Activated T-cell treated with anti-CD3 and anti-CD28 coated beads for 24 hours (primary cell): ENCODE measurements at regions not wholly inside any gene's neighbourhood (a gene's known extent, or its start where the extent isn't known, plus 50 kb on each side); places are given as distances from the start of the nearest gene placed in this dataset.
"Not testable (repeated sequence)": the region's sequence is repeated elsewhere in the genome, so short reads cannot be mapped to it uniquely, and the experiment has no call there.

Source experiments
- DNase-seq: peaks from one replicate; pipeline ENCODE4 v3.0.0-alpha.2; 2020; ENCODE audit warnings: low read depth

DNA sequence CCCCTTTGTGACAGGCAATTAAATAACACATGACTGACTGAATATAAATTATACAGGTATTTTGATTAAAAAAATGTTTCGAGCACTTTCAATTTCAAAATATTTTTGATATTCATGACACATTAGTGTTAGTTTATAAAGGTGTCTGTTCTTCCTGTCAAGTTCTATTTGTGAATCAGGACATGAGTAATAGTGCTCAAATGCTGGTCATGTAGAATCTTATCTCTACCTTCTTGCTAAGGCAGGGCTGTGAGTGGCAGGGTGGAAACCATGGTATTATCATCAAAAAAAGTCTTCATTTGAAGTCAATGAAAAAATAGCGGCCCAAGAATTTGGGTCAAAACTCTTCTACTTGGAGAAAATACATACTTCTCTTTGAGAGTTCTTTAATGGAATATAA, 250.2 kb downstream of the DACT1 start:
- no peak for DNase-seq

DNA sequence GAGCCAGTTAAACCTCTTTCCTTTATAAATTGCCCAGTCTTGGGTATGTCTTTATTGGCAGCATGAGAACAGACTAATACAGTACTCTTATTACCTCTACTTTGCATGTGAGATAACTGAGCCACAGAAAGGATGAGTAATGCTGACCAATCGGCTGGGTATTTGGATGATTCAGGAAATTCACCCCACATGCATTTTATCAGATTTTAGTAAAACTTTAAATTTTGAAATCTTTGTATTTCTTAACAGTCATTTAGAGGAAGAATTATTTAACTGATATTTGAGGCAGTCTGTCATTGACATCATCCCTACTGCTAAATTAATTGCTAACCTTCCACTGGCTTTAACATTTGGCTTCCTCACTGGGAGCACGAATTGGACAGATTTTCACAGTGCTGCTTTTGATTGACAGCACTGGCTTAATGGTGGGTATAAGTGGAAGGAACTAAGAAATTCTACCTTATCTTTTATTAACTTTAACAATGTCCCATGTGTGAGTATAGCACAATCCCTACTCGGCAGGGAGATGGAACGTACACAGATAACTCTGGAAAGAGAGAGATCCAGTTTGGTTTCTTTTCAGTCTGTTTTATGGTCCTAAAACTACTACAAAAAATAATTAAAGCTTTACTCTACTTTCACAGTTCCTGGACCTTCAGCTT, 261.0 kb downstream of the DACT1 start:
- no peak for DNase-seq

DNA sequence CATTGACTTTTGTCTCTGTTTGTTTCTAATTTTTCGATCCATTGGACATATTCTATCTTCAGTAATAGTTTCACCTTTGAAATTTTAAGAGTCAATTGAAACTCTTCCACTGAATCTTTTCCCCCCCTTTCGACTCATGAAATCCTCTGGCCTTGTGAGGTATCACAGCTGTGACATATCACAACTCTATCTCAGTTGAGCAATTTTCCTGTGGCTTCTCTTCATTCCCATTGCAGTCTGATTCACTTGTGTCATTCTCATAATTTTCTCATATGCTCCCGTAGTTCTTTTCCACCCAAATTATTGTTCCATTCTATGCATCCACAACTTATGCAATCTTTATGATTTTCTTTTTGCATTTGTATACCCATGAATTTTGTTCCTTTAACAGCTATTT, 261.6 kb downstream of the DACT1 start:
- no peak for DNase-seq

DNA sequence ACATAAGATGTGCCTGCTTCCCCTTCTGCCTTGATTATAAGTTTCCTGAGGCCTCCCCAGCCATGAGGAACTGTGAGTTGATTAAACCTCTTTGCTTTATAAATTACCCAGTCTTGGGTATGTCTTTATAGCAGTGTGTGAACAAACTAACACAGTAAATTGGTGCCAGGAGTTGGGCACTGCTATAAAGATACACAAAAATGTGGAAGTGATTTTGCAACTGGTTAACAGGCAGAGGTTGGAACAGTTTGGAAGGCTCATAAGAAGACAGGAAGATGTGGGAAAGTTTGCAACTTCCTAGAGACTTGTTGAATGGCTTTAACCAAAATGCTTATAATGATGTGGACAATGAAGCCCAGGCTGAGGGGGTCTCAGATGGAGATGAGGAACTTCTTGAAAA, 264.1 kb downstream of the DACT1 start:
- DNase-seq: no peak

DNA sequence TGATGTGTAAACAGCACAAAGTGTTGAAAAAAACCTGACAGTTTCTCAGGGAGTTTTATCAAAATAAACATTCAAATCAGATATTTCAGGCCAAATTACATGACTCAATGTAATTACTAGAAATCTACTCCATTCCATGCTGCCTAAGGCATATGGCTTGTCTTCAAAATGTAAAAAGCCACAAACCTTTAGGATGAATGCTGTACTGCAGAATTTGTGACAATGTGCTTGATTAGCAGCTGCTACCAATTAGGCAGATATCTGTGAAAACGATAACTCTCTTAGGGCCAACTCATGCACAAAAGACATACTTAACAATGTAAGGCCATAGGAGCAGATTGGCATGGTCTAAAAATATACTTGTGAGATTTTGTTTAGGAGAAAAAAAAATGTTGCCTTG, 267.0 kb downstream of the DACT1 start:
- DNase-seq: no peak

DNA sequence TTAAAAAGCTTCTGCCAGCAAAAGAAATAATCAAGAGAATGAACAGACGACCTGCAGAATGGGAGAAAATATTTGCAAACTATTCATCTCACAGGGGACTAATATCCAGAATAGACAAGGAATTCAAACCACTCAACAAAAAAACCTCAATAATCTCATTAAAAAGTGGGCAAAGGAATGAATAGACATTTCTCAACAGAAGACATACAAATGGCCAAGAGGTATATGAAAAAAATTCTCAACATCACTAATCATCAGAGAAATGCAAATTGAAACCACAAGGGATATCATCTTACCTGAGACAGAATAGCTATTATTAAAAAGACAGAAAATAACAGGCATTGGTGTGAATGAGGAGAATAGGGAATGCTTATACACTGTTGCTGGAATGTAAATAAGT, 270.0 kb downstream of the DACT1 start:
- no peak for DNase-seq

DNA sequence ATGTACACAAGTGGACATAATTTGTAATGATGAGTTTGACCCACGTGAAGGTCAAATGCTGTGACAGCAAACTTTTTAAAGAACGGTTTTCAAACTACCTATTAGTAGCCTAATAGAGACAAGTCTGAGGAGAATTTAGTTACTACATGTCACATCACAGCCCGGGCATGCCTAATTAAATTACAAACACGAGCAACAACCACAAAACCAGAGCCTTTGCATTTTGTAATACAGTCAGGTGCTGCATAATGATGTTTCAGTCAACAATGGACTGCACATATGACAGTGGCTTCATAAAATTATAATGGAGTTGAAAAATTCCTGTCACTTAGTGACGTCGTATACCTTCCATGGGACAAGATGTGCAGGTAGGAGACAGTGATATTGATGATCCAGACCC, 274.5 kb downstream of the DACT1 start:
- DNase-seq: no peak

DNA sequence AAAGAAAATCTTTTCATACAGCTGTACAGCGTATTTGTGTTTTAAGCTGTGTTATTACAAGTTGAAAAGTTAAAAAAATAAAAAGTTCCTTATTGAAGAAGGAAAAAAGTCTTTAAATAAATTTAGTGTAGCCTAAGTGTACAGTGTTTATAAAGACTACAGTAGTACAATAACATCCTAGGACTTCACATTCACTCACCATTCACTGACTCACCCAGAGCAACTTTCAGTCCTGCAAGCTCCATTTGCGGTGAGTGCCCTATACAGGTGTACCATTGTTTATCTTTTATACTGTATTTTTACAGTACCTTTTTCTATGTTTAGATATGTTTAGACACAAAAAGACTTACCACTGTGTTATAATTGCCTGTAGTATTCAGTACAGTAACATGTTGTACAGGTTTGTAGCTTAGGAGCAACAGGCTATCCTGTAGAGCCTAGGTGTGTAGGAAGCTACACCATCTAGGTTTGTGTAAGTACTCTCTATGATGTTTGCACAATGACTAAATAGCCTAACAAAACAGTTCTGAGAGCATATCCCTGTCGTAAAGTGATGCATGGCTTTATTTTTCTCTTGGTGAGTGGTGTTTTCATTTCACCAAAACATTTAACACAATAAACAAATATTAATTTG, 275.2 kb downstream of the DACT1 start:
- no peak for DNase-seq

DNA sequence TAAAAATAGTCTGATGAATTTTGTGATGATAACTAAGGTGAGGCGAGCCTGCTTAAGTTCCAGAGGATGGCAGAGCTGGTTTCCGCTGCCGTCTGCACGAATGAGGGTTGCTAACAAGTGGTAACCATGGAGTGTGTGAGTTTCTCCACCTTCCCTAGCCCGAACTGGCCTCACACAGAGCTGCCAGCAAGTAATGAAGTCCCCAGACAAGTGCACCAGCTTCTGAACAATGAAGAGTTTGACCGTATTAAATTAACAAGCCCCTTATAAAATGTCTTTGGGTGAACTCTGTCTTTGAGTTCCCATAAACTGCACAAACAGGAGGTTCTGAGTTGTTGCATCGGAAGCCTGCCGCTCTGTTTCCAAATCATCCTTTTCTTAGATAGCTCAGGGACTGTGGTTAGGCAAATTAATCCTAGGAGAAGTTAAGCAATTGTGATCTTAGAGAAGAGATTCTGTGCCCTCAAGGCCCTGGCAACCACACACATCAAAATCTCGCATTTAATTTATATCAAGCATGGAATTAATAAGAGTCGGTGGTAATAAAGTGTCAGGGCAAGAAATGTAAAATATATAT, 274.1 kb upstream of the DAAM1 start:
- DNase-seq: no peak

DNA sequence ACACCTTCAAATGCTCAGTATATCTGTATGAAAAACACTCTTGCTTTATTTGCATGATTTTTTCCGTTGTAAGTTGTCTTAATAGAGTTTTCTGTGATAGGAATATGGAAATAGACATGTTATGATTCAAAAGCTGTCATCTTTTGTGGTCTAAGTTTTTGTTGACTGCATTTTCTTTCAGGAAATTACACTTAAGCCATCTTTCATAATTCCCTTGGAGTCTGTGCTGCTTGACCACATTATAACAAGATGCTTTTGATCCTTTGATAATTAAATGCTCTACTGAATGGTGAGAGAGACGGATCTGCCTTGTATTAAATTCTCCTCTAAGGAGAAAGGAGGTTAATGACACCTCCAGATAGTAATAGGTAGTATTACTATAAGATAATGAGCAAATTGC, 272.8 kb upstream of the DAAM1 start:
- no peak for DNase-seq

DNA sequence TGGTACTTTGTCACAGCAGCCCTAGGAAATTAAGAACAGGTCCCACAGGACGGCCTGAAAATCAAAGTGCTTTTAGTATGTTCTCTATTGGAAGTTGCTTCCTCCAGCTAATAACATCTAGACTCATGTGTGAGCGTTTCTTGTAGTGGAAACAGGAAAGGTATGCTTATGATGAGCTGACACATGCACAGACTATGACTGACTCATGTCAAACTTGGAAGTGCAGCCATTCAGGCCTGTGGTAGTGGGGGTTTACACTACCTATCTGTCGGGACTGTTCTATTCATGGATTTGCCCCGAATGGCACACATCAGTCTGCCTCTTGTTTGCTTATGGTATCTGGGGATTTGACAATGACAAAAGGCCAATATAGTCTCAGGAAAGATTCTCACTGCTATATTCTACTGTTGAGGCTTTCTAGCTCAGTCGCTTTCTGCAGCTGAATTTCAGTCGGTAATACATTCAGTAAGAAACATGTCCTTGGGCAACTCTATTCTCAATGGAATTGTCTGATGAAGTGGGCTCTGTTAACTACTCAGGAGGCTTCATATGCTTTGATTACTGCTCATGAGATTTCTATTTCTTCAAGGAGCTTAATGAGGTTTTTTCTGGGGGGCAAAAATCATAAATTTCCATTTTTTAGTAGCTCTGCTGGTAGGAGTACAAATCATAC, 270.3 kb upstream of the DAAM1 start:
- no peak for DNase-seq

DNA sequence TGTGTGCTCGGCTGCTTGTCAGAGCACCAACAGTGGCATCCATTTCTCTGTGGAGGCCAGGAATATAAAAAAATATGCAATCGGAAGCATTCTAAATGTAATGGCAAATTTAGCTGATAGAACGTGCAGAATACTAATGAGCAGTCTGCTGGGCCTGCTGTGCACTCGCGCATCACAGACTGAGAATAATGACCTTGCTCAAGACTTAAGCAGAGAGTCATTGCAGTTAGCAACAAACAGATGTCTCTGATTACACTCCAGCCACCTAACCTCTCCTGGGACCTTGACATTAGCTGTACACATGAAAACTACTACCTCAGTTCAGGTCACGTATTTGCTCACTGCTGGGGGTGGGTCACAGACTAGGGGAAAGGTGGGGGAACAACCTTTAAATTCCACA, 269.2 kb upstream of the DAAM1 start:
- no peak for DNase-seq

DNA sequence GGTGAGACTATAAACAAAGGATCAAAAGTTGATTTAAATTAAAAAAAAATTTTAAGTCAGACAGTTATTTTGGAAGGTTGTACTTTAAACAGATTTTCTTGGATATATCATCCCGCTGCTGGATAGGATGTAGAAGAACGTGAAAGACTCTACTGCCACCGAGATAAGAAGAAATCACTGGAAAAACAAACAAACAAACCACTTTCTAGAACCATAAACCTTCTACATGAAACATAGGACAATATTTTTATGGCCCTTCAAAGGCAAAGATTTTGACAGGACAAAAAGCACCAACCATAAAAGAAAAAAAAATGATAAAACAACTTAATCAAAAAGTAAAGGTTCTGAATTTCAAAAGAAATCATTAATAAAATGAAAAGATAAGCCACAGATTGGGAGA, 268.2 kb upstream of the DAAM1 start:
- no peak for DNase-seq

DNA sequence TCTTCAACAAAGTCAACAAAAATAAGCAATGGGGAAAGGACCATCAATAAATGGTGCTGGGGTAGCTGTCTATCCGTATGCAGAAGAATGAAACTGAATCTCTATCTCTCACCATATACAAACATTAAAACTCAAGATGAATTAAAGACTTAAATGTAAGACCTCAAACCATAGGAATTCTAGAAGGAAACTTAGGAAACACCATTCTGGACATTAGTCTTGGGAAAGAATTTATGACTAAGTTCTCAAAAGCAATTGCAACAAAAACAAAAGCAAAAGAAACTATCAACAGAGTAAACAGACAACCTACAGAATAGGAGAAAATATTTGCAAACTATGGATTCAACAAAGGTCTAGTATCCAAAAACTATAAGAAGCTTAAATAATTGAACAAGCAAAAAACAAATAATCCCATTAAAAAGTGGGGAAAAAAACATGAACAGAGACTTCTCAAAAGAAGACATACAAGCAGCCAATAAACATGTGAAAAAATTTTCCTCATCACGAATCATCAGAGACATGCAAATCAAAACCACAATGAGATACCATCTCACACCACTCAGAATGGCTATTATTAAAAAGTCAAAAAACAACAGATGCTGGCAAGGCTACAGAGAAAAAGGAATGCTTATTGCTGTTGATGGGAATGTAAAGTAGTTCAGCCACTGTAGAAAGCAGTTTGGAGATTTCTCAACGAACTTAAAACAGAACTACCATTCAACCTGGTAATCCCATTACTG, 266.1 kb upstream of the DAAM1 start:
- DNase-seq: not testable (repeated sequence)

DNA sequence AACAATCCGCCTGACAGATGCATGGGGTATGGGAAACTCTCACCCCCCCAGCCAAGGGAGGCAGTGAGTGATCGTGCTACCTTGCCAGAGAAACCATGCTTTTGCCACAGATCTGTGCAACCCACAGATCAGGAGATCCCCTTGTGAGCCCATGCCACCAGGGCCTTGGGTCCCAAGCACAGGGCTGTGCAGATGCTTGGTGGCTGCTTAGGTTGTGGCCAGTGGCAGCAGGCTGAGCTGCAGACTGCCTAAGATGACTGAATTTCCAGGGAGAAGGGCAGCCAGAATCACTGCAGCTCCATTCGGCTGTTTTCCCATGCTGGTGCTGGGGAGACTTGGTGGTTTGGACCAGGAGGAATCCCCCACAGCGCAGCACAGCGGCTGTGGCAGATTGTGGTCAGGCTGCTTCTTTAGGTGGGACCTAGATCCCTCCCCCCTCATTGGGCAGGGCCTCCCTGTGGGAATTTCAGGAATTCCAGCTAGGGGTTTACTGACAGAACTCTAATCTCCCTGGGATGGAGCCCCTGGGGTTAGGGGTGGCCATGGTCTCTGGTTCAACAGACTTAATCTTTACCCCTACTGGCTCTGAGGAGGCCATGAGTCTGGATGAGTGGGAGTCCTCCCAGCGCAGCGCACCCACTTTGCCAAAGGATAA, 264.6 kb upstream of the DAAM1 start:
- DNase-seq: no peak

DNA sequence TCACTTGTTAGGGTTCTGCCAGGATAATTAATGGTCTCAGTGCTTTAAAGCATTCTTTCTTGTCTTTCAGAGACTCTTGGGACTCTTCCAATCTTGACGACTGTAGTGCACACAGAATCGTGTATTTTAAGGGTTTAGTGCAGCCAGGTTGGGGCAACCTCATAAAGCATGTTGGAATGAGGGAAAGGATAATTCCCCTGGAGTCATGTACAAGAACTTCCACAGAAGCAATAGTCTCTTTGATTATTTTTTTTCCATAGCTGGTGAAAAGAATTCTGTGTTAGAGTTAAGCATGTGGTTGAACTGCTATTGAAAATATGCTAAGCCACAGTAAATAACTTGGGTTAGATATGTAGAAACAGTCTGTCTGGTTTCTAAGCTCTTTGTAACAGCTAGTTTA, 246.8 kb upstream of the DAAM1 start:
- no peak for DNase-seq

DNA sequence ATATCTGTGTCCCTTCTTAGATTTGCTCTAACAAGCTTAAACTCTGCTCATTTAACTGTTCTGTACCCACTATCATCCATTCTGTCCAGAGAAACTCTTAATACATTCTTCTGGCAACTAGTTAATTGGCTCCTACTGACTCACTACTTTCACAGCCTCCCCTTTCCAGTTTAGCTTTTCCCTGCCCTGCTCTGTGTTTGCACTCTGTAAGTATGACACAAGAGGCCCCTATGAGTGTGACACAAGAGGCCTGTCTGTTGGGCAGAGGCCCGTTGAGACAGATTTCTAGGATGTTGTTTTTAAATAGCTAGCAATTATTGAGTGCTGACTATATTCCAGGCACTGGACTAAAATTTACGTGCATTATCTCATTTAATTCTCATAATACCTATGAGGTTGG, 246.0 kb upstream of the DAAM1 start:
- DNase-seq: no peak

DNA sequence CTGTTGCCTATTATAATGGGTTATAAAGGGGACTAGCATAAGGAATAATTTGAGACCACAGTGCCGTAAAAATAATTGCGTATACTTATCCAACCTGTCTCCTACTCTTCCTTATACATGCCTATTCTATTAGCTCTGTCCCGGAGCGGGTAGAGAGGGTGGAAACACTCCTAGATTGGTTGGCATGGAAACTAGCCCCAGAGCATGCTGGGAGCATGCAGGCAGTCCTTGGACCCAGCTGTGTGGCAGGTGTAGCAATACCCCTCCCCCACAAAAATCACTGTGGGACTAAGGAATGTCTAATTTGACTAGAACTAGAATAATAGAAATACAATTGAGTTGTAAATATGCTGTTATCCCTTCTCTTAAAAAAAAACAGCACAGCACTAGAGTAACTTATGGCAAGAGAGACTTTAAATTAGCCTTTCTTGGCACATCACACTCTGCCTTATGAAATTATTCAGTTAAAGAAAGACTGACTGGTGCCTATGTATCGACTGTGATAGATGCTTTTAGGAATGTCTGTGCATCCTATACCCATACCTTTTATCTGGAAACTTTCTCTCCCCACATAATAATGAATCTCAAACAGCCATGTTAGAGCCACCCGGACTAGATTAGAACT, 244.0 kb upstream of the DAAM1 start:
- no peak for DNase-seq

DNA sequence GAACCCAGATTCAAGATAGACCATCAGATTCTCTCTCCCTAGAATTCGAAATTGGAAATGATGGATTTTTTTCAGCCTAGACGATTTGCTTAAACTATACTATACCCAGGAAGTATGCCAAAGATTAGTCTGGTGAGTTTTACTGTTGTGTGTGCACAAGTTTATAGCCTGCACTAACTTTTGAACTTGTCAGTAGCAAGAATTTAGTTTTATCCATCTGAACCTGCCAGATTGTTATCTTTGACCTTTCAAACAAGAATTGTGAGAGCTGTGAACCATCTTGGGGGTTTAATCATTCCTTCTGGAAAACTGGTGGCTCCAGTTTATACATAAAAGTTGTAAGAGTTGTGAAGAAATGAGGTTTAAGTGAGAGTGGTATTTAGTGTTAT, 243.5 kb upstream of the DAAM1 start:
- no peak for DNase-seq

DNA sequence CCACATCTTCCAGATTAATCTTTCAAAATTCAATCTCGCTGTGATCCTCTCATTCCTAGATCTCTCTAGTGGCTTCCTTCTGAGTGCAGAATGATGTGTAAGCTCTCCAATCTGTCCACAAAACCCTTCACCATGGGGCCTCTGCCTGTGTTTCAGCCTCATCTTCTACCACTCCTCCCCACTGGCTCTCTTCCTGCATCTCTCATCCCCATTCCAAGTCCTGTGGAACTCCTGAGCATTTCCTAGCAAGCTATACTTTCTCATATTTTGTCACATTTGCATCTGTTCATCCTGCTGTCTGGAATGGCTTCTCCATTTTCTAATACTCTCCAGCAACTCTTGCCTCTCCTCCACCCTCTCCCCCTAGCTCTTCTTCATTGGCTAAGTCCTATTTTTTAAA, 242.0 kb upstream of the DAAM1 start:
- DNase-seq: no peak

DNA sequence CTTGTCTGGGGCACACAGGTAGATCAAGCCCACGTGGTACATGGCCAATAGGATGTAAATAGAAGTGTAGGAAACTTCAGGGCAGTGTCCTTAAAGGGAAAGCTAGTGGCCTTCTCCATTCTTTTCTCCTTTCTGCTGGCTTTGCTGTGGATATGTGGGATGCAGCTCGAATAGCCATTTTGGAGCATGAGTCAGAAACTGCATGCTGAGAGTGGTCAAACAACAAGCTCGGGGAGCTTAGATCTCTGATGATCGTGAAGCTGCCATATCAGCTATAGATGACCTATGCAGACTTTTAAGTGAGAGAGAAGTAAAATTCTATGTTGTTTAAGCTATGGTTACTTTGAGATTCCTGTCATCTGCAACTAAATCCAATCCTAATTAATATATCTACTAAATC, 241.3 kb upstream of the DAAM1 start:
- DNase-seq: no peak
